WTC11 (cell line): ENCODE measurements at regions not wholly inside any gene's neighbourhood (a gene's known extent, or its start where the extent isn't known, plus 50 kb on each side); places are given as distances from the start of the nearest gene placed in this dataset.

Experiments used
- TF ChIP-seq, protein P1 (sequence below): sonication (generic); formaldehyde crosslinking; conservative IDR thresholded peaks from 2 replicates; pipeline ENCODE4 v1.8.1; 2023; ENCODE audit warnings: mild to moderate bottlenecking, low read depth, missing genetic modification reagents, moderate library complexity
- TF ChIP-seq, protein P2 (sequence below): fragments of 200-600 bp; IDR thresholded peaks from 2 replicates; pipeline ENCODE4 v1.8.0; 2022; ENCODE audit warnings: antibody characterized with exemption

DNA sequence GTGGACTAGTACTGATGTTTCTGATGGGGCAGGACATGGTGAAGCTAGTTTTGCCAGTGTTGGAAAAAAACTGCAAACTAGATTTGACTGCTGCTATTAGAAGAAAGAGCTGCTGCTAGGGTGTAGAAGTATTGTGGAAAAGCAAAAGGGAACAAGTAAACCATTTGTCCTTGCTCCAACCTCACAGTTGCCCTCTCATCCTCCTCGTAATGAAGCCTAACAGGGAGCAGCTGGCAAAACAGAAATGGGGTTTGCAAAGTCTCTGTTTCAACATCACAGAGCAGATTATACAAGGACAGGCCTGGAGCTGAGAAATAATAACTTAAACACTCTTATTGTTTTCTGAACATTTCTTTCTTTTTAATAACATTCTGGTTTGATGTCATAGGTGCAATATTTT is 346.2 kb downstream of the MAGEB5 start:
- TF ChIP-seq, protein P1, sequence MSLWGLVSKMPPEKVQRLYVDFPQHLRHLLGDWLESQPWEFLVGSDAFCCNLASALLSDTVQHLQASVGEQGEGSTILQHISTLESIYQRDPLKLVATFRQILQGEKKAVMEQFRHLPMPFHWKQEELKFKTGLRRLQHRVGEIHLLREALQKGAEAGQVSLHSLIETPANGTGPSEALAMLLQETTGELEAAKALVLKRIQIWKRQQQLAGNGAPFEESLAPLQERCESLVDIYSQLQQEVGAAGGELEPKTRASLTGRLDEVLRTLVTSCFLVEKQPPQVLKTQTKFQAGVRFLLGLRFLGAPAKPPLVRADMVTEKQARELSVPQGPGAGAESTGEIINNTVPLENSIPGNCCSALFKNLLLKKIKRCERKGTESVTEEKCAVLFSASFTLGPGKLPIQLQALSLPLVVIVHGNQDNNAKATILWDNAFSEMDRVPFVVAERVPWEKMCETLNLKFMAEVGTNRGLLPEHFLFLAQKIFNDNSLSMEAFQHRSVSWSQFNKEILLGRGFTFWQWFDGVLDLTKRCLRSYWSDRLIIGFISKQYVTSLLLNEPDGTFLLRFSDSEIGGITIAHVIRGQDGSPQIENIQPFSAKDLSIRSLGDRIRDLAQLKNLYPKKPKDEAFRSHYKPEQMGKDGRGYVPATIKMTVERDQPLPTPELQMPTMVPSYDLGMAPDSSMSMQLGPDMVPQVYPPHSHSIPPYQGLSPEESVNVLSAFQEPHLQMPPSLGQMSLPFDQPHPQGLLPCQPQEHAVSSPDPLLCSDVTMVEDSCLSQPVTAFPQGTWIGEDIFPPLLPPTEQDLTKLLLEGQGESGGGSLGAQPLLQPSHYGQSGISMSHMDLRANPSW (CRISPR knock-in tag) = no peak
- TF ChIP-seq, protein P2, sequence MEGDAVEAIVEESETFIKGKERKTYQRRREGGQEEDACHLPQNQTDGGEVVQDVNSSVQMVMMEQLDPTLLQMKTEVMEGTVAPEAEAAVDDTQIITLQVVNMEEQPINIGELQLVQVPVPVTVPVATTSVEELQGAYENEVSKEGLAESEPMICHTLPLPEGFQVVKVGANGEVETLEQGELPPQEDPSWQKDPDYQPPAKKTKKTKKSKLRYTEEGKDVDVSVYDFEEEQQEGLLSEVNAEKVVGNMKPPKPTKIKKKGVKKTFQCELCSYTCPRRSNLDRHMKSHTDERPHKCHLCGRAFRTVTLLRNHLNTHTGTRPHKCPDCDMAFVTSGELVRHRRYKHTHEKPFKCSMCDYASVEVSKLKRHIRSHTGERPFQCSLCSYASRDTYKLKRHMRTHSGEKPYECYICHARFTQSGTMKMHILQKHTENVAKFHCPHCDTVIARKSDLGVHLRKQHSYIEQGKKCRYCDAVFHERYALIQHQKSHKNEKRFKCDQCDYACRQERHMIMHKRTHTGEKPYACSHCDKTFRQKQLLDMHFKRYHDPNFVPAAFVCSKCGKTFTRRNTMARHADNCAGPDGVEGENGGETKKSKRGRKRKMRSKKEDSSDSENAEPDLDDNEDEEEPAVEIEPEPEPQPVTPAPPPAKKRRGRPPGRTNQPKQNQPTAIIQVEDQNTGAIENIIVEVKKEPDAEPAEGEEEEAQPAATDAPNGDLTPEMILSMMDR = no peak
